WTC11 (cell line): ENCODE measurements at regions not wholly inside any gene's neighbourhood (a gene's known extent, or its start where the extent isn't known, plus 50 kb on each side); places are given as distances from the start of the nearest gene placed in this dataset.

Experiments used
- ATAC-seq: fragments of 200-7000 bp; cut with Tn5 transposase; 2 replicates; pipeline ENCODE4 v1.10.0; 2021; ENCODE audit warnings: mild to moderate bottlenecking, moderate library complexity
- CTCF ChIA-PET: fragments of 300-600 bp; sonication (Branson Sonifier 250); formaldehyde crosslinking; loops from one replicate; lab custom pipeline; 2021; ENCODE audit warnings: antibody characterized with exemption; lab: Charles Lee
- POLR2A ChIA-PET: fragments of 350-600 bp; sonication (Branson Sonifier 250); formaldehyde crosslinking; loops from one replicate; lab custom pipeline; 2021; ENCODE audit warnings: antibody characterized with exemption; lab: Charles Lee
- DNase-seq: peaks from one replicate; pipeline ENCODE4 v3.0.0; 2021; ENCODE audit warnings: low spot score
- H3K27ac Mint-ChIP-seq: 2 replicates; pipeline ENCODE4 v1.8.0; 2021; ENCODE audit warnings: mixed read lengths
- H3K27me3 Mint-ChIP-seq: 2 replicates; pipeline ENCODE4 v1.8.0; 2021; ENCODE audit warnings: low read depth, mild to moderate bottlenecking, moderate library complexity, mixed read lengths
- H3K36me3 Mint-ChIP-seq: 2 replicates; pipeline ENCODE4 v1.8.0; 2021; ENCODE audit warnings: mixed read lengths
- H3K4me1 Mint-ChIP-seq: 2 replicates; pipeline ENCODE4 v1.8.0; 2022; ENCODE audit warnings: mixed read lengths
- H3K4me3 Mint-ChIP-seq: 2 replicates; pipeline ENCODE4 v1.8.0; 2021; ENCODE audit warnings: mild to moderate bottlenecking, moderate library complexity, mixed read lengths
- H3K9me3 Mint-ChIP-seq: 2 replicates; pipeline ENCODE4 v1.8.0; 2021; ENCODE audit warnings: mixed read lengths
- ATF3 ChIP-seq: sonication (generic); formaldehyde crosslinking; conservative IDR thresholded peaks from 2 replicates; pipeline ENCODE4 v1.8.1; 2022; ENCODE audit warnings: mild to moderate bottlenecking, missing genetic modification reagents
- E2F4 ChIP-seq: sonication (generic); formaldehyde crosslinking; IDR thresholded peaks from 2 replicates; pipeline ENCODE4 v1.8.1; 2022; ENCODE audit warnings: low read depth, mild to moderate bottlenecking, moderate library complexity, missing genetic modification reagents, borderline replicate concordance
- ELF4 ChIP-seq: sonication (generic); formaldehyde crosslinking; IDR thresholded peaks from 2 replicates; pipeline ENCODE4 v1.8.1; 2022; ENCODE audit warnings: low read depth, mild to moderate bottlenecking, moderate library complexity, missing genetic modification reagents
- EMX1 ChIP-seq: fragments of 250-450 bp; sonication (Bioruptor Pico); IDR thresholded peaks from 2 replicates; pipeline ENCODE4 v1.8.0; 2021; ENCODE audit warnings: mild to moderate bottlenecking
- ETV6 ChIP-seq: sonication (generic); formaldehyde crosslinking; IDR thresholded peaks from 2 replicates; pipeline ENCODE4 v1.8.1; 2022; ENCODE audit warnings: mild to moderate bottlenecking, missing genetic modification reagents
- FOXJ3 ChIP-seq: sonication (generic); formaldehyde crosslinking; IDR thresholded peaks from 2 replicates; pipeline ENCODE4 v1.9.0; 2021; ENCODE audit warnings: missing genetic modification reagents, mild to moderate bottlenecking, borderline replicate concordance
- FOXK1 ChIP-seq: sonication (generic); formaldehyde crosslinking; IDR thresholded peaks from 2 replicates; pipeline ENCODE4 v1.8.0; 2022; ENCODE audit warnings: mild to moderate bottlenecking, moderate library complexity, missing genetic modification reagents
- GRHL2 ChIP-seq: fragments of 250-450 bp; sonication (Bioruptor Pico); IDR thresholded peaks from 2 replicates; pipeline ENCODE4 v1.8.0; 2022; ENCODE audit warnings: mild to moderate bottlenecking, moderate library complexity; ENCODE audit not compliant: insufficient replicate concordance, severe bottlenecking
- IRF2 ChIP-seq: sonication (generic); formaldehyde crosslinking; IDR thresholded peaks from 2 replicates; pipeline ENCODE4 v1.8.0; 2022; ENCODE audit warnings: low read depth, missing genetic modification reagents, borderline replicate concordance
- JAZF1 ChIP-seq: fragments of 250-450 bp; sonication (Bioruptor Pico); IDR thresholded peaks from 2 replicates; pipeline ENCODE4 v1.9.0; 2021; ENCODE audit warnings: moderate library complexity, mild to moderate bottlenecking, inconsistent platforms
- NR1H2 ChIP-seq: sonication (generic); formaldehyde crosslinking; IDR thresholded peaks from 2 replicates; pipeline ENCODE4 v1.9.0; 2021; ENCODE audit warnings: mild to moderate bottlenecking, moderate library complexity, missing genetic modification reagents
- SMAD4 ChIP-seq: sonication (generic); formaldehyde crosslinking; IDR thresholded peaks from 2 replicates; pipeline ENCODE4 v1.8.0; 2022; ENCODE audit warnings: mild to moderate bottlenecking, missing genetic modification reagents
- SOX15 ChIP-seq: fragments of 250-450 bp; sonication (Bioruptor Pico); IDR thresholded peaks from 2 replicates; pipeline ENCODE4 v1.9.0; 2021; ENCODE audit warnings: mild to moderate bottlenecking
- STAT6 ChIP-seq: sonication (generic); formaldehyde crosslinking; conservative IDR thresholded peaks from 2 replicates; pipeline ENCODE4 v1.8.1; 2023; ENCODE audit warnings: mild to moderate bottlenecking, low read depth, missing genetic modification reagents, moderate library complexity
- USF1 ChIP-seq: sonication (generic); formaldehyde crosslinking; IDR thresholded peaks from 2 replicates; pipeline ENCODE4 v1.8.0; 2022; ENCODE audit warnings: mild to moderate bottlenecking, missing genetic modification reagents
- ZNF512 ChIP-seq: sonication (generic); formaldehyde crosslinking; IDR thresholded peaks from 2 replicates; pipeline ENCODE4 v1.8.1; 2022; ENCODE audit warnings: missing genetic modification reagents, borderline replicate concordance
- ZNF532 ChIP-seq: fragments of 250-450 bp; sonication (Bioruptor Pico); IDR thresholded peaks from 2 replicates; pipeline ENCODE4 v1.9.0; 2021; ENCODE audit warnings: mild to moderate bottlenecking, borderline replicate concordance
- ZNF671 ChIP-seq: fragments of 250-450 bp; sonication (Bioruptor Pico); IDR thresholded peaks from 2 replicates; pipeline ENCODE4 v1.8.0; 2021; ENCODE audit warnings: mild to moderate bottlenecking

GRCh38 chr7:42744746-42745145 is 167.1 kb downstream of the C7orf25 start:
- ATAC-seq, result no peak

More at GRCh38 chr7:42744746-42745145, 167.1 kb downstream of the C7orf25 start:
- H3K4me3 Mint-ChIP-seq, result no peak overlapping the region
- DNase-seq, result no peak
- no peak overlapping the region for H3K27ac Mint-ChIP-seq
- peaks cover 6% of the 10 kb centered on the region for H3K4me1 Mint-ChIP-seq
- H3K27me3 Mint-ChIP-seq, result no peaks in the 10 kb centered on the region
- no peak for TF ChIP-seq SOX15 (CRISPR knock-in tag)
- TF ChIP-seq EMX1, result no peak
- no peak for TF ChIP-seq ETV6
- TF ChIP-seq FOXK1, result no peak
- no peak for TF ChIP-seq NR1H2
- TF ChIP-seq ELF4 (CRISPR knock-in tag), result no peak
- TF ChIP-seq ZNF512 (CRISPR knock-in tag), result no peak
- TF ChIP-seq SMAD4 (CRISPR knock-in tag), result no peak
- no peak for TF ChIP-seq E2F4 (CRISPR knock-in tag)
- TF ChIP-seq GRHL2, result no peak
- TF ChIP-seq ATF3, result no peak
- TF ChIP-seq USF1, result no peak
- TF ChIP-seq ZNF671, result no peak
- no peak for TF ChIP-seq ZNF532
- TF ChIP-seq FOXJ3, result no peak
- no peak for TF ChIP-seq JAZF1 (CRISPR knock-in tag)
- no peak for TF ChIP-seq IRF2 (CRISPR knock-in tag)
- TF ChIP-seq STAT6 (CRISPR knock-in tag), result no peak
- ChIA-PET POLR2A (interaction anchor here (1.0 kb wide), 1 partner anchor 672 kb away, joined by 3 read pairs; no protein-coding TSS in a partner anchor), CTCF (interaction anchor here (0.6 to 2.4 kb wide), 45 partner anchors 8 to 804 kb away, joined by 3 to 32 read pairs (median 4); no protein-coding TSS in a partner anchor)
- H3K36me3 Mint-ChIP-seq, result peaks cover 2% of the 10 kb centered on the region; the same call in 1 of the 2 replicates
- H3K9me3 Mint-ChIP-seq, result peaks cover 20% of the 10 kb centered on the region
